ENCODE measurements at regions not wholly inside any gene's neighbourhood (a gene's known extent, or its start where the extent isn't known, plus 50 kb on each side); places are given as distances from the start of the nearest gene placed in this dataset.

GRCh38 chr18:2281523-2282199, 289.6 kb downstream of the METTL4 start:
- no peak for TF ChIP-seq CTCF (IDR thresholded peaks at IDR 0.05; ENCODE audit: low read depth, low read length)
- DNase-seq (ENCODE audit: extremely low read depth, low read depth) = no peak

- DNase-seq (ENCODE audit: extremely low read depth, low read depth) = no peak
- TF ChIP-seq CTCF (IDR thresholded peaks at IDR 0.05; ENCODE audit: low read depth, low read length) = no peak
These were observed 278.0 kb downstream of the METTL4 start for GRCh38 chr18:2293109-2293839.

GRCh38 chr18:2301316-2301715, 270.0 kb downstream of the METTL4 start:
- no peak for DNase-seq (ENCODE audit: extremely low read depth, low read depth)
- TF ChIP-seq CTCF (IDR thresholded peaks at IDR 0.05; ENCODE audit: low read depth, low read length) = no peak

GRCh38 chr18:2302012-2302411, 269.3 kb downstream of the METTL4 start:
- no peak for DNase-seq (ENCODE audit: extremely low read depth, low read depth)
- no peak for TF ChIP-seq CTCF (IDR thresholded peaks at IDR 0.05; ENCODE audit: low read depth, low read length)

- no peak for TF ChIP-seq CTCF (IDR thresholded peaks at IDR 0.05; ENCODE audit: low read depth, low read length)
- no peak for DNase-seq (ENCODE audit: extremely low read depth, low read depth)
These were observed 268.4 kb downstream of the METTL4 start for GRCh38 chr18:2302628-2303516.

- TF ChIP-seq CTCF (IDR thresholded peaks at IDR 0.05; ENCODE audit: low read depth, low read length) = no peak
- no peak for DNase-seq (ENCODE audit: extremely low read depth, low read depth)
These were observed 267.6 kb downstream of the METTL4 start for GRCh38 chr18:2303517-2304238.

Measured in AG09319 (cell line).